ENCODE measurements at regions not wholly inside any gene's neighbourhood (a gene's known extent, or its start where the extent isn't known, plus 50 kb on each side); places are given as distances from the start of the nearest gene placed in this dataset.

DNA sequence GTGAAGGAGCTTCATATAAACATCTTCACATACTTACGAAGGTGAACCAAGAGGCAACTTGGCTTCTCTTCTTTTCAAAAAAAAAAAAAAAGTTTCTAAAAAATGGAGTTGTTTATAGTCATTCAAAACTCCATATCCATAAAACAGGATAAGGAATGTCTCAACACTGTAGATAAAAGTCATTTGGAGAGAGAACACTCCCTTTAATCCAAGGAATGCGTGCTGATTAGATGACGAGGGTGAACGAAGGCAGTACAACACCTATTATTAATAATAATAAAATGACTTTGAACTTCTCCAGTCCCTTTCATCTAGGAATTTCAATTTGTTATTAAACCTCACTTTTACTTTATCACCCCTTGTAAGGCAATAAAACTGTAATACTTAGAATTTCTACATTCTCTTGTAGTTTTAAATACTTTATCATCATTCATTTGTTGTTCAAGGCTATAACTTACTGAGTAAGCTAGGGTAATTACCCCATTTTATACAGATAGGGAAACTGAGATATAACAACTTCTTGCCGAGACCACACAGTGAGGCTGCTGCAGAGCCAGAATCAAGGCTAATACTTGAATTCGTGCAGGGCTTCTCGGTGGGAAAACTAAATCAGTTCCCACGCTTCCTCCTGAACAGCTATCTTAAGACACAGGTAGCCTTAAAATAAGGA lies 377.1 kb downstream of the EFNA5 start:
- no peak for DNase-seq (ENCODE audit: low spot score)

- DNase-seq (ENCODE audit: low spot score), result no peak
These were observed 378.9 kb downstream of the EFNA5 start for GRCh38 chr5:107291866-107292265.

- no peak for DNase-seq (ENCODE audit: low spot score)
These were observed 379.8 kb downstream of the EFNA5 start for GRCh38 chr5:107290780-107291398.

DNA sequence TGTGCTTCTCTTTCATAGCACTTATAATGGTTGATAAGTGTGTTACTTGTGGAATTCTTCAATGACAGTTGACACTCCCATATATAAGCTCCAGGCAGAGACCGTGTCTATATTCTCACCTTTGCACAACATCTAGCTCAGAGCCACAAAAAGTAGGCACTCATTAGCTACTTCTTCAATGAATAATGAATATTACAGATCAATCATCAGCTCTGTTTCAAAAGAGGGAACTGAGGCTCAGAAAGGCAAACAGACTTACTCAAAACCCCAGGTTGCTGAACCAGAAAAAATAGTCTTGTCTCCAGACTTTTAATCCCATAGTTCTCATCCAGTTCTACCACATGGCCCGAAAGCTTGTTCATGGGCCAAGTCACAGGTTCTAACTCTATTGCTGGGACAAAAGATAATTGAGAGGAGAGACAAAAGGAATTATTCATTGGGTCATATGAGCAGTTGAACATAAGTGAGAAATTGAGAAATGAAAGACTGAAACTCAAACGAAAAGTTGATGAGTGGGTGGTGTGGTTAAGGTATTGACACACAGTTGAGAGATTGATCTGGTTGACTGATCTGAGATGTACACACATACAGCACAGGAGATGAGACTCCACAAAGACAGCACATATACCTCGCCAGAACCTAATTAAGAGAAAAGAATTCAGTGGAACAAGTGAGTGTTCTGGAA lies 381.6 kb downstream of the EFNA5 start:
- DNase-seq (ENCODE audit: low spot score), result no peak

- no peak for DNase-seq (ENCODE audit: low spot score)
These were observed 384.2 kb downstream of the EFNA5 start for GRCh38 chr5:107286447-107287098.

DNA sequence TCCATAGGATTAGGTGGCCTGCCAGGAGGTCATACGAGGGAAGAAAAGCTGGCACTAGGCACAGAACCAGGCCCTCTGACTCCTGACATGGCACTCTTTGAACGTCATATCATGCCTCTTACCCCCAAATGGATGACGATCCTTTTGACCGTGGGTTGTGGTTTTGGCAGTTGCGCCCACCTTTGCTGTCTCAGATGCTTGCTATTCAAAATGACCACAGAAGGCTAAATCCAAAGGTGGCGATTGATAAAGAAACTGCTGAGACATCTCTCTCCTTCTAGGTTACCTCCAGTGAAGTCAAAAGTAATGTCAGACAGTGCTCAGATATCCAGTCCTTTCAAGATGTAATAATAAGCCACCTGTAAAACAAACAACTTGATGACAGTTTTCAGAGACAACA lies 385.0 kb downstream of the EFNA5 start:
- no peak for DNase-seq (ENCODE audit: low spot score)

- no peak for DNase-seq (ENCODE audit: low spot score)
These were observed 385.8 kb downstream of the EFNA5 start for GRCh38 chr5:107284822-107285525.

GRCh38 chr5:107282061-107282460 lies 388.7 kb downstream of the EFNA5 start:
- no peak for DNase-seq (ENCODE audit: low spot score)

DNA sequence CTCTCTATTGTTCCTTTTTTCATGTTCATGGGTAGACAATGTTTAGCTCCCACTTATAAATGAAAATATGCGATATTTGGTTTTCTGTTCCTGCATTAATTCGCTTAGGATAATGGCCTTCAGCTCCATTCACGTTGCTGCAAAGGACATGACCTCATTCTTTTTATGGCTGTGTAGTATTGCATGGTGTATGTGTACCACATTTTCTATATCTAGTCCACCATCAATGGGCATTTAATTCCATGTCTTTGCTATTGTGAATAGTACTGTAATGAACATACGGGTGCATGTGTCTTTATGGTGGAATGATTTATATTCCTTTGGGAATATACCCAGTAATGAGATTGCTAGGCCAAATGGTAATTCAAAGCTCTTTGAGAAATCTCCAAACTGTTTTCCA lies 392.0 kb downstream of the EFNA5 start:
- no peak for DNase-seq (ENCODE audit: low spot score)

- DNase-seq (ENCODE audit: low spot score), result no peak
These were observed 393.1 kb downstream of the EFNA5 start for GRCh38 chr5:107277485-107278125.

DNA sequence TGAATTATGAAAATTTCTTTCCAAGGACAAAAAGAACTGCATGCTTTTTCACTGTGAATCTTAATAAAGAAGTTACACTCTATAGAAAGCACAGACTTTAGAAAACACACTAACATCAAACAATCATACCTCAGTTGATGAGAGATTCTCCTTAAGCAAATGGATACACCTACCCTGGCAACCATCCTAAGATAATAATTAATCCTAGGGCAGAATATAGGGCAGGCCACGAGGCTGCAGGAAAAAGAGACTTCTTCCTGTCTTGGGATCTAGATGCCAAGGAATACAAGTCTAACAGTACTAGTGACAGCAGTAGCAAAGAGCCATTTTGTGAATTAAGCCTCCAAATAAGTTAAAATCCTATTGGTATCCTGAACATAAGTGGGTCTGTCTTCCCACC lies 395.4 kb downstream of the EFNA5 start:
- DNase-seq (ENCODE audit: low spot score), result no peak

GRCh38 chr5:107274571-107274970 lies 396.2 kb downstream of the EFNA5 start:
- no peak for DNase-seq (ENCODE audit: low spot score)

GRCh38 chr5:107272954-107273353 lies 397.8 kb downstream of the EFNA5 start:
- no peak for DNase-seq (ENCODE audit: low spot score)

DNA sequence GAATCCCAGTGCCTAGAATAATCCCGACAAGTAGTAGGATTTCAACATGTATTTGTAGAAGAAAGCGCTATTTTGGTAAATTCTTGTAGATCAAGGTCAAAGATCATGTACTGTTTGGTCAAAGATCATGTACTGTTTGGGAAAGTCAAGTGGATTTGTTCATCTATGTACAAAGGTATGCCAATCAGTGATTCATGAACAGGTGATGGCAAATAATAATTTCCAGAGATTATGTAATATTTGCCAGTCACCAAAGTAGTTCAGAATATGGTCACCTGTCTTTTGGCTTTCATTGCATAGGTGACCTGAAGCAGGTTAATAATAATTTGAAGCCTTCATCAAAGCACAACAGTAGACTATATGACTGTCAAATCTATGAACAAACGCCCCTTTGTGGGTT lies 398.2 kb downstream of the EFNA5 start:
- DNase-seq (ENCODE audit: low spot score), result no peak

DNA sequence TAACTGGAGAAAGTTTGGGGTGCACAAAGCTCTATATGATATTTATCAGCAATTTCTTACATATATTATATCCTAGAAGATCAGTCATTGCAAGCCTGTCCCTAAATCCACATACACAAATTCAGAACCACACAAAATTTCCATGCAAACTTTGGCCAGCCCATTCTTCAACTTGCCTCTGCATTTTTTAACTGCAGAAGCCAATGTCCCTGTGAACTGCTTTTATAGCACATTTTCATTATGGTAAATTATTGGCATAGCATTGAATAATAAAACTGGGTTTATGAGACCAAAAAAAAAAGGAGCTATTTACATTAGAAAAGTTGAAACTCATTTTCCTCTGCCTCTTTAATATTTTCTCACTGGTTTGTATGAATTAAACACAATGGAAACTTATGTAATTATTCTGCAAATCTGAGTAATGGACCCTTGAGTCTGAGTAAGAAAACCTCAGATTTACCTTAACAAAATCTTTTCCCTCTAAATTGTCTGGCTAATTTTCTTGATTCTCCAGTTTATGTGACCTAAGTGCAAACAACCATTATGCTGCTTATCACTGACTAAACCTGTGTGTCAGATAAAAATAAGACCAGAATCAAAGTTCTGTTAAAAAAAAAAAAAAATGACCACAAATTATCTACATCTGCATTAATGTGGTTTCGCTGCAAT lies 398.9 kb downstream of the EFNA5 start:
- no peak for DNase-seq (ENCODE audit: low spot score)

- DNase-seq (ENCODE audit: low spot score), result no peak
These were observed 400.2 kb downstream of the EFNA5 start for GRCh38 chr5:107270561-107270960.

- no peak for DNase-seq (ENCODE audit: low spot score)
These were observed 401.1 kb downstream of the EFNA5 start for GRCh38 chr5:107269678-107270077.

DNA sequence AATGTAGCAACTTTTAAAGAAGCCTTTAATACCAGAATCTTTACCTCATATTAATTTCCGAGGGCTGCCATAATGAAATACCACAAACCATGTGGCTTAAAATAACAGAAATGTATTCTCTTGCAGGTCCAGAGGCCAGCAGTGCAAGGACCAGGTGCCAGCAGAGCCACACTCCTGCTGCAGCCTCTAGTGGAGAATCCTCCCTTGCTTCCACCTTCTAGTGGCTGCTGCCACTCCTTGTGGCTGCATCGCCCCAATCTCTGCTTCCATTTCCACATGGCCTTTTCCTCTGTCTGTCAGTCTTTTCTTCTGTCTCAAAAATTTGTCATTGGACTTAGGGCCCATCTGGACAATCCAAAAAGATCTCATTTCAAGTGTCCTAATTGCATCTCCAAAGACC lies 401.5 kb downstream of the EFNA5 start:
- DNase-seq (ENCODE audit: low spot score), result no peak

DNA sequence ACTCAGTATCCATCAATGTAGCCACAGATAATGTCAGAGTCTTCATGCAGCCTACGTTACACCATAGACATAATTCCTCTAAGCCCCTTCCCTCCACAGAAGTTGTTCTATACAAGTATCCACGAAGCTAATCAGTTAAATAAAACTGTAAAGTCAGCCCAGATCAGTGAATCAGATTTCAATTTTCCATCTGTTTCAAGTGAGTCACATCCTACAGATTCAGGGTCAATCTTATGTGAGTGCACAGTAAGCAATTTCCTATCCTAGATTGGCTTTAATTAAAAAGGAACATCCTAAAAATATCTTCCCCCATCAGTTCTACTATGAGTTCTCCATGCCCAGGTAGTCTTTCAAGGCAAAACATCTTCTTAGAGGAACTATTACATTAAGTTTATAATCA lies 402.5 kb downstream of the EFNA5 start:
- DNase-seq (ENCODE audit: low spot score), result no peak

GRCh38 chr5:107266100-107266499 lies 404.6 kb downstream of the EFNA5 start:
- no peak for DNase-seq (ENCODE audit: low spot score)

- DNase-seq (ENCODE audit: low spot score), result no peak
These were observed 405.5 kb downstream of the EFNA5 start for GRCh38 chr5:107265193-107265592.

Data from hepatic stellate cell (primary cell).